Common myeloid progenitor, CD34-positive (primary cell): ENCODE measurements at regions not wholly inside any gene's neighbourhood (a gene's known extent, or its start where the extent isn't known, plus 50 kb on each side); places are given as distances from the start of the nearest gene placed in this dataset.

ENCODE experiments used
- CTCF ChIA-PET: fragments of 350-600 bp; sonication (Branson Sonifier 250); formaldehyde crosslinking; loops from one replicate; lab custom pipeline; 2021; ENCODE audit warnings: antibody characterized with exemption; lab: Charles Lee
- POLR2A ChIA-PET: fragments of 350-600 bp; sonication (Branson Sonifier 250); formaldehyde crosslinking; loops from one replicate; lab custom pipeline; 2021; ENCODE audit warnings: antibody characterized with exemption; lab: Charles Lee
- DNase-seq, 3 donors: peaks; one replicate each; pipeline versions ENCODE4 v3.0.0 to v3.0.0-alpha.2; 2013
- H3K27ac ChIP-seq, 2 experiments: 1 replicate in 1 of 2; 2 replicates in 1 of 2; pipeline ENCODE4 v1.7.0; 2013; ENCODE audit warnings: inconsistent platforms in 2 of 2, low read length in 2 of 2, mild to moderate bottlenecking in 2 of 2, low read depth in 1 of 2, moderate library complexity in 1 of 2; ENCODE audit not compliant: severe bottlenecking in 2 of 2, insufficient read depth in 1 of 2, poor library complexity in 1 of 2
- H3K27me3 ChIP-seq, 5 experiments: replicated peaks in 2 of 5; 1 replicate in 3 of 5; 2 replicates in 2 of 5; pipeline versions ENCODE4 v1.6.1 to v1.7.0; 2013; ENCODE audit warnings: low read length in 4 of 5, mild to moderate bottlenecking in 2 of 5, moderate library complexity in 2 of 5, inconsistent platforms in 1 of 5; ENCODE audit not compliant: insufficient read depth in 5 of 5, control insufficient read depth in 4 of 5
- H3K36me3 ChIP-seq, 4 experiments: 1 replicate in 2 of 4; 2 replicates in 2 of 4; pipeline versions ENCODE4 v1.6.1 to v1.7.0; 2013; ENCODE audit warnings: low read length in 3 of 4, control low read depth in 1 of 4, mild to moderate bottlenecking in 1 of 4; ENCODE audit not compliant: control insufficient read depth in 4 of 4, insufficient read depth in 4 of 4
- H3K4me1 ChIP-seq, 4 experiments: 1 replicate in 3 of 4; 2 replicates in 1 of 4; pipeline versions ENCODE4 v1.6.1 to v1.7.1; 2013; ENCODE audit warnings: low read length in 3 of 4, mild to moderate bottlenecking in 3 of 4, control low read depth in 1 of 4, inconsistent platforms in 1 of 4, moderate library complexity in 1 of 4; ENCODE audit not compliant: control insufficient read depth in 4 of 4, insufficient read depth in 4 of 4; ENCODE audit errors: control extremely low read depth in 1 of 4
- H3K4me3 ChIP-seq, 7 experiments: 1 replicate in 4 of 7; 2 replicates in 3 of 7; pipeline versions ENCODE4 v1.5.1 to v1.7.0; 2013; ENCODE audit warnings: mild to moderate bottlenecking in 7 of 7, low read length in 6 of 7, moderate library complexity in 6 of 7, inconsistent platforms in 2 of 7, low read depth in 2 of 7, control low read depth in 1 of 7; ENCODE audit not compliant: insufficient read depth in 4 of 7, control insufficient read depth in 1 of 7; ENCODE audit errors: extremely low read depth in 1 of 7
- H3K9me3 ChIP-seq, 5 experiments: 1 replicate in 4 of 5; 2 replicates in 1 of 5; pipeline versions ENCODE4 v1.6.1 to v1.7.1; 2013; ENCODE audit warnings: low read length in 4 of 5, mild to moderate bottlenecking in 2 of 5, inconsistent platforms in 1 of 5, low read depth in 1 of 5, moderate library complexity in 1 of 5; ENCODE audit not compliant: control insufficient read depth in 4 of 5, insufficient read depth in 2 of 5; ENCODE audit errors: control extremely low read depth in 1 of 5
- WGBS: methylation state at CpG from one replicate; pipeline ENCODE4 v1.1.5; 2013; ENCODE audit not compliant: insufficient coverage; 5-methylcytosine and 5-hydroxymethylcytosine counted together

- ChIA-PET CTCF (no interaction called here), POLR2A (no interaction called here)
- Histone ChIP-seq H3K36me3 (no peaks in the 10 kb centered on the region), H3K9me3 (no peaks in the 10 kb centered on the region), H3K27me3 (no peaks in the 10 kb centered on the region), H3K4me3 (no peak overlapping the region), H3K4me1 (no peaks in the 10 kb centered on the region), H3K27ac (no peak overlapping the region)
- WGBS: 95% methylated on average over 6 of the region's 6 CpGs
- DNase-seq: no peak
These were observed 226.3 kb upstream of the ZNF608 start for GRCh38 chr5:124972703-124973102.

DNA sequence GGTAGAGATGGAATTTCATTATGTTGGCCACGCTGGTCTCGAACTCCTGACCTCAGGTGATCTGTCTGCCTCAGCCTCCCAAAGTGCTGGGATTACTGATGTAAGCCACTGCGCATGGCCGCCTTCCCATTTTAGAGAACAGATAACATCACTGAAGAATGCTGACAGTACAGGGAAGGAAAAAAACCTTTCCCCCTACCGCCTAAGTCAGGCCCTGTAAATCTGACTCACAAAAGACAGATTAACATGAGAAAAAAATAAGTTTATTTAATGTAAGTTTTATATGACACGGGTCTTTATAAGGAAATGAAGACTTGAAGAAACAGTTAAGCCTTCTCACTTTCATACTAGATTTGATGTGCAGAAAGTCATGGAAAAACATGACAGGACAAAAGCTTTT is 227.2 kb upstream of the ZNF608 start:
- H3K27me3 ChIP-seq: no peaks in the 10 kb centered on the region
- ChIA-PET CTCF (no interaction called here), POLR2A (no interaction called here)
- no peaks in the 10 kb centered on the region for H3K36me3 ChIP-seq
- H3K27ac ChIP-seq: no peak overlapping the region
- no peaks in the 10 kb centered on the region for H3K9me3 ChIP-seq
- no peak for DNase-seq
- no peak overlapping the region for H3K4me3 ChIP-seq
- no CpG with 5 or more reads among the region's 6 CpGs for WGBS
- H3K4me1 ChIP-seq: no peaks in the 10 kb centered on the region

DNA sequence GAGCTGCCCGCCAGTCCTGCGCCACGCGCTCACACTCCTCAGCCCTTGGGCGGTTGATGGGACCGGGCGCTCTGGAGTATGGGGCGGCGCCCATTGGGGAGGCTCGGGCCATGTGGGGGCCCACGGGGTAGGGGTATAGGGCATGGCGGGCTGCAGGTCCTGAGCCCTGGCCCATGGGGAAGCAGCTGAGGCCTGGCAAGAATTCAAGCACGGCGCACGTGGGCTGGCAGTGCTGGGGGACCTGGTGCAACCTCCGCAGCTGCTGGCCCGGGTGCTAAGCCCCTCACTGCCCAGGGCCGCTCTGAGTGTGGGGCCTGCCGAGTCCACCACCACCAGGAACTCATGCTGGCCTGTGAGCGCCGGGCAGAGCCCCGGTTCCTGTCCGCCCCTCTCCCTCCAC is 229.6 kb upstream of the ZNF608 start:
- no peak for DNase-seq
- no peaks in the 10 kb centered on the region for H3K9me3 ChIP-seq
- H3K27ac ChIP-seq: no peak overlapping the region
- H3K4me1 ChIP-seq: no peaks in the 10 kb centered on the region
- ChIA-PET POLR2A (no interaction called here), CTCF (interaction anchor here (0.6 kb wide), 1 partner anchor 1002 kb away, joined by 3 read pairs; no protein-coding TSS in a partner anchor)
- no peak overlapping the region for H3K4me3 ChIP-seq
- no peaks in the 10 kb centered on the region for H3K36me3 ChIP-seq
- no peaks in the 10 kb centered on the region for H3K27me3 ChIP-seq
- 98% methylated on average over 21 of the region's 23 CpGs for WGBS

DNA sequence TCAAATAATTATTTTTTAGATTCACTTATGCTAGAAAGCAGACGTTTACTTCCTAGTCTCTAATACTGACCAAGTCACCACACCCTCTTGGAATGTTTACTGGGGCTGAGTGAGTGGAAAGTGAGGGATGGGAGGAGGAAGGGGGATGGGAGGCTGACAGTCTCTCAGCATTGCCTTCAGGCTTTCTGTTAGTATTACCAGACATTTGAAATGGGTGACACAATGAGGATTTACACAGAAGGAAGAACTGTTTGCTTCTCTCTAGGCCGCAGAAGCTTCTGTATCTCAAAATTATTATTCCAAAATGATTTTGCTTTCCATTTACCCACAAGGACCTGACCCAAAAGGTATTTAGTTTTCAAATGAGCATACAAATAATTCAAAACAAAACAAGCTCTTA is 232.8 kb upstream of the ZNF608 start:
- Histone ChIP-seq H3K9me3 (peaks cover 0 to 9% (median 5%) of the 10 kb centered on the region in 5 experiments), H3K27ac (no peak overlapping the region), H3K4me1 (no peaks in the 10 kb centered on the region), H3K27me3 (no peaks in the 10 kb centered on the region), H3K4me3 (no peak overlapping the region), H3K36me3 (no peaks in the 10 kb centered on the region)
- CTCF ChIA-PET: no interaction called here
- no peak for DNase-seq
- POLR2A ChIA-PET: no interaction called here
- WGBS: no CpG with 5 or more reads among the region's 2 CpGs

GRCh38 chr5:124980163-124980941 is 233.9 kb upstream of the ZNF608 start:
- 79% methylated on average over 4 of the region's 9 CpGs for WGBS
- H3K4me1 ChIP-seq: no peaks in the 10 kb centered on the region
- H3K36me3 ChIP-seq: no peaks in the 10 kb centered on the region
- no peaks in the 10 kb centered on the region for H3K27me3 ChIP-seq
- no peak overlapping the region for H3K27ac ChIP-seq
- H3K9me3 ChIP-seq: peaks cover 0 to 13% (median 5%) of the 10 kb centered on the region in 5 experiments
- H3K4me3 ChIP-seq: no peak overlapping the region
- no peak for DNase-seq
- POLR2A ChIA-PET: no interaction called here
- CTCF ChIA-PET: no interaction called here

DNA sequence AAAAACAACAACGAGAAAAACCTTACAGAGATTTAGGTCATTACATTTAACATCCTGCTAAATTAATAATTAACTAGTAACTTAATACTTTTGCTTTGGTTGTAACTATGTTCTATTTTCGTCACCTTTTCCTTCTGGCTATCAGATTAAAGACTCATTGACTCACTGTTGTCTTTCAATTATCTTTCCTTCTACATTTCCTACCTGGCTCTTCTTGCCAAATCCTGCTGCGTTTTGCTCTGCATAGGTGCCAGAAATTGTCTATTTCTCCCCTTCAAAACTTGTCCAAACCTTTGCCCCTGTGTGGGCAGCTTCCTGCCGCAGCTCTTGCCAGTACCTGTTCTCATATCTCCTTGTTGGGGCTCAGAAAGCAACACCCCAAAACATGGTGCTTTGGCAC is 235.5 kb upstream of the ZNF608 start:
- Histone ChIP-seq H3K4me3 (no peak overlapping the region), H3K4me1 (no peaks in the 10 kb centered on the region), H3K27me3 (no peaks in the 10 kb centered on the region), H3K27ac (no peak overlapping the region), H3K9me3 (peaks cover 0 to 20% (median 5%) of the 10 kb centered on the region in 5 experiments), H3K36me3 (no peaks in the 10 kb centered on the region)
- POLR2A ChIA-PET: no interaction called here
- no peak for DNase-seq
- CTCF ChIA-PET: no interaction called here
- 94% methylated on average over 3 of the region's 4 CpGs for WGBS

DNA sequence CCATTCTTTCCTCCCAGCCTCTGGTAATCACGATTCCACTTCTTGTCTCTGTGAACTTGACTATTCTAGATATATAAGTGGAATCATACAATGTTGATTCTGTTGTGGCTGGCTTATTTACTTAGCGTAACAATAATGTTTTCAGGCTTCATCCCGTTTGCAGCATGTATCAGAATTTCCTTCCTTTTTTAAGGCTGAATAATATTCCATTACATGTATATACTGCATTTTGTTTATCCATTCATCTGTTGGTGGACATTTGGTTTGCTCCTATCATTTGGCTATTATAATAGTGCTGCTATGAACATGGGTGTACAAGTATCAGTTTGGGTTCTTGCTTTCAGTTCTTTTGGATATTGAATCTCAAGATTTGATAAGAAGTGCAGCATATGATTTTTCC is 239.7 kb upstream of the ZNF608 start:
- no CpG with 5 or more reads among the region's 3 CpGs for WGBS
- H3K27me3 ChIP-seq: no peaks in the 10 kb centered on the region
- H3K9me3 ChIP-seq: peaks cover 0 to 30% (median 5%) of the 10 kb centered on the region in 5 experiments
- CTCF ChIA-PET: no interaction called here
- no peak overlapping the region for H3K4me3 ChIP-seq
- POLR2A ChIA-PET: no interaction called here
- no peaks in the 10 kb centered on the region for H3K36me3 ChIP-seq
- no peak for DNase-seq
- H3K4me1 ChIP-seq: no peaks in the 10 kb centered on the region
- no peak overlapping the region for H3K27ac ChIP-seq
